ENCODE measurements at regions not wholly inside any gene's neighbourhood (a gene's known extent, or its start where the extent isn't known, plus 50 kb on each side); places are given as distances from the start of the nearest gene placed in this dataset.

- Histone ChIP-seq H3K27me3 (ENCODE audit: control insufficient read depth, insufficient read depth, low read length) (no peaks in the 10 kb centered on the region), H3K27ac (ENCODE audit: low read length) (no peak overlapping the region), H3K4me3 (ENCODE audit: low read length) (no peak overlapping the region), H3K4me1 (ENCODE audit: control insufficient read depth, low read depth, low read length) (no peaks in the 10 kb centered on the region), H3K36me3 (ENCODE audit: control insufficient read depth, low read depth, low read length) (no peaks in the 10 kb centered on the region), H3K9me3 (ENCODE audit: control insufficient read depth, low read depth, low read length) (no peaks in the 10 kb centered on the region), H3K9ac (ENCODE audit: low read length) (no peak overlapping the region)
These were observed 136.6 kb upstream of the IVNS1ABP start for GRCh38 chr1:185453496-185454192.

- no peaks in the 10 kb centered on the region for H3K9me3 ChIP-seq (ENCODE audit: control insufficient read depth, low read depth, low read length)
- H3K27ac ChIP-seq (ENCODE audit: low read length): no peak overlapping the region
These were observed 133.9 kb upstream of the IVNS1ABP start for GRCh38 chr1:185450917-185451316.

GRCh38 chr1:185450060-185450788, 133.2 kb upstream of the IVNS1ABP start:
- Histone ChIP-seq H3K27ac (ENCODE audit: low read length) (no peak overlapping the region), H3K27me3 (ENCODE audit: control insufficient read depth, insufficient read depth, low read length) (no peaks in the 10 kb centered on the region), H3K36me3 (ENCODE audit: control insufficient read depth, low read depth, low read length) (no peaks in the 10 kb centered on the region), H3K4me1 (ENCODE audit: control insufficient read depth, low read depth, low read length) (no peaks in the 10 kb centered on the region), H3K9ac (ENCODE audit: low read length) (no peak overlapping the region), H3K4me3 (ENCODE audit: low read length) (no peak overlapping the region), H3K9me3 (ENCODE audit: control insufficient read depth, low read depth, low read length) (no peaks in the 10 kb centered on the region)

More at GRCh38 chr1:185450917-185451316, 133.9 kb upstream of the IVNS1ABP start:
- Histone ChIP-seq H3K9ac (ENCODE audit: low read length) (no peak overlapping the region), H3K27me3 (ENCODE audit: control insufficient read depth, insufficient read depth, low read length) (no peaks in the 10 kb centered on the region), H3K36me3 (ENCODE audit: control insufficient read depth, low read depth, low read length) (no peaks in the 10 kb centered on the region), H3K4me1 (ENCODE audit: control insufficient read depth, low read depth, low read length) (no peaks in the 10 kb centered on the region), H3K4me3 (ENCODE audit: low read length) (no peak overlapping the region)

GRCh38 chr1:185449378-185450059, 132.5 kb upstream of the IVNS1ABP start:
- H3K4me3 ChIP-seq (ENCODE audit: low read length): no peak overlapping the region
- no peaks in the 10 kb centered on the region for H3K27me3 ChIP-seq (ENCODE audit: control insufficient read depth, insufficient read depth, low read length)
- no peaks in the 10 kb centered on the region for H3K36me3 ChIP-seq (ENCODE audit: control insufficient read depth, low read depth, low read length)
- no peak overlapping the region for H3K27ac ChIP-seq (ENCODE audit: low read length)
- H3K4me1 ChIP-seq (ENCODE audit: control insufficient read depth, low read depth, low read length): no peaks in the 10 kb centered on the region
- no peaks in the 10 kb centered on the region for H3K9me3 ChIP-seq (ENCODE audit: control insufficient read depth, low read depth, low read length)
- H3K9ac ChIP-seq (ENCODE audit: low read length): no peak overlapping the region

GRCh38 chr1:185448591-185449186, 131.6 kb upstream of the IVNS1ABP start:
- H3K9ac ChIP-seq (ENCODE audit: low read length): no peak overlapping the region
- H3K27ac ChIP-seq (ENCODE audit: low read length): no peak overlapping the region
- H3K9me3 ChIP-seq (ENCODE audit: control insufficient read depth, low read depth, low read length): no peaks in the 10 kb centered on the region
- no peaks in the 10 kb centered on the region for H3K27me3 ChIP-seq (ENCODE audit: control insufficient read depth, insufficient read depth, low read length)
- H3K4me3 ChIP-seq (ENCODE audit: low read length): no peak overlapping the region
- H3K4me1 ChIP-seq (ENCODE audit: control insufficient read depth, low read depth, low read length): no peaks in the 10 kb centered on the region
- H3K36me3 ChIP-seq (ENCODE audit: control insufficient read depth, low read depth, low read length): no peaks in the 10 kb centered on the region

- no peak overlapping the region for H3K9ac ChIP-seq (ENCODE audit: low read length)
- no peaks in the 10 kb centered on the region for H3K4me1 ChIP-seq (ENCODE audit: control insufficient read depth, low read depth, low read length)
- H3K27ac ChIP-seq (ENCODE audit: low read length): no peak overlapping the region
- H3K4me3 ChIP-seq (ENCODE audit: low read length): no peak overlapping the region
- no peaks in the 10 kb centered on the region for H3K27me3 ChIP-seq (ENCODE audit: control insufficient read depth, insufficient read depth, low read length)
- H3K36me3 ChIP-seq (ENCODE audit: control insufficient read depth, low read depth, low read length): no peaks in the 10 kb centered on the region
- no peaks in the 10 kb centered on the region for H3K9me3 ChIP-seq (ENCODE audit: control insufficient read depth, low read depth, low read length)
These were observed 129.1 kb upstream of the IVNS1ABP start for GRCh38 chr1:185446131-185446530.

GRCh38 chr1:185445594-185445993, 128.6 kb upstream of the IVNS1ABP start:
- H3K4me1 ChIP-seq (ENCODE audit: control insufficient read depth, low read depth, low read length): no peaks in the 10 kb centered on the region
- no peak overlapping the region for H3K27ac ChIP-seq (ENCODE audit: low read length)
- H3K36me3 ChIP-seq (ENCODE audit: control insufficient read depth, low read depth, low read length): no peaks in the 10 kb centered on the region
- no peak overlapping the region for H3K9ac ChIP-seq (ENCODE audit: low read length)
- no peaks in the 10 kb centered on the region for H3K9me3 ChIP-seq (ENCODE audit: control insufficient read depth, low read depth, low read length)
- H3K4me3 ChIP-seq (ENCODE audit: low read length): no peak overlapping the region
- no peaks in the 10 kb centered on the region for H3K27me3 ChIP-seq (ENCODE audit: control insufficient read depth, insufficient read depth, low read length)

GRCh38 chr1:185444676-185445075, 127.6 kb upstream of the IVNS1ABP start:
- Histone ChIP-seq H3K9ac (ENCODE audit: low read length) (no peak overlapping the region), H3K36me3 (ENCODE audit: control insufficient read depth, low read depth, low read length) (no peaks in the 10 kb centered on the region), H3K4me3 (ENCODE audit: low read length) (no peak overlapping the region), H3K9me3 (ENCODE audit: control insufficient read depth, low read depth, low read length) (no peaks in the 10 kb centered on the region), H3K27ac (ENCODE audit: low read length) (no peak overlapping the region), H3K4me1 (ENCODE audit: control insufficient read depth, low read depth, low read length) (no peaks in the 10 kb centered on the region), H3K27me3 (ENCODE audit: control insufficient read depth, insufficient read depth, low read length) (no peaks in the 10 kb centered on the region)

GRCh38 chr1:185442050-185442449, 125.0 kb upstream of the IVNS1ABP start:
- Histone ChIP-seq H3K9ac (ENCODE audit: low read length) (no peak overlapping the region), H3K36me3 (ENCODE audit: control insufficient read depth, low read depth, low read length) (no peaks in the 10 kb centered on the region), H3K9me3 (ENCODE audit: control insufficient read depth, low read depth, low read length) (no peaks in the 10 kb centered on the region), H3K27me3 (ENCODE audit: control insufficient read depth, insufficient read depth, low read length) (no peaks in the 10 kb centered on the region), H3K4me3 (ENCODE audit: low read length) (no peak overlapping the region), H3K27ac (ENCODE audit: low read length) (no peak overlapping the region), H3K4me1 (ENCODE audit: control insufficient read depth, low read depth, low read length) (no peaks in the 10 kb centered on the region)

- Histone ChIP-seq H3K4me3 (ENCODE audit: low read length) (no peak overlapping the region), H3K4me1 (ENCODE audit: control insufficient read depth, low read depth, low read length) (no peaks in the 10 kb centered on the region), H3K27me3 (ENCODE audit: control insufficient read depth, insufficient read depth, low read length) (no peaks in the 10 kb centered on the region), H3K27ac (ENCODE audit: low read length) (no peak overlapping the region), H3K9ac (ENCODE audit: low read length) (no peak overlapping the region), H3K9me3 (ENCODE audit: control insufficient read depth, low read depth, low read length) (no peaks in the 10 kb centered on the region), H3K36me3 (ENCODE audit: control insufficient read depth, low read depth, low read length) (no peaks in the 10 kb centered on the region)
These were observed 124.6 kb upstream of the IVNS1ABP start for GRCh38 chr1:185441605-185442004.

GRCh38 chr1:185440877-185441276, 123.8 kb upstream of the IVNS1ABP start:
- H3K4me1 ChIP-seq (ENCODE audit: control insufficient read depth, low read depth, low read length): no peaks in the 10 kb centered on the region
- H3K9me3 ChIP-seq (ENCODE audit: control insufficient read depth, low read depth, low read length): no peaks in the 10 kb centered on the region
- no peaks in the 10 kb centered on the region for H3K27me3 ChIP-seq (ENCODE audit: control insufficient read depth, insufficient read depth, low read length)
- no peaks in the 10 kb centered on the region for H3K36me3 ChIP-seq (ENCODE audit: control insufficient read depth, low read depth, low read length)
- no peak overlapping the region for H3K9ac ChIP-seq (ENCODE audit: low read length)
- H3K4me3 ChIP-seq (ENCODE audit: low read length): no peak overlapping the region
- no peak overlapping the region for H3K27ac ChIP-seq (ENCODE audit: low read length)
